Astrocyte of the cerebellum (primary cell): ENCODE measurements at regions not wholly inside any gene's neighbourhood (a gene's known extent, or its start where the extent isn't known, plus 50 kb on each side); places are given as distances from the start of the nearest gene placed in this dataset.

Experiments
- DNase-seq: peaks from one replicate; pipeline ENCODE4 v3.0.0-alpha.2; 2011; ENCODE audit warnings: low read depth
- H3K4me3 ChIP-seq: 2 replicates; pipeline ENCODE4 v1.5.1; 2011; ENCODE audit warnings: mild to moderate bottlenecking, low read depth, low read length, moderate library complexity
- in situ Hi-C: cut with HindIII; loops from 2 replicates; pipeline ENCODE4 v1.10.0; 2017; ENCODE audit warnings: low sequenced_read_pairs
- TF ChIP-seq, protein P1 (sequence below): IDR thresholded peaks from 2 replicates; pipeline ENCODE4 v1.5.1; 2012; ENCODE audit warnings: low read length, low read depth, moderate library complexity, mild to moderate bottlenecking; ENCODE audit errors: missing control alignments

DNA sequence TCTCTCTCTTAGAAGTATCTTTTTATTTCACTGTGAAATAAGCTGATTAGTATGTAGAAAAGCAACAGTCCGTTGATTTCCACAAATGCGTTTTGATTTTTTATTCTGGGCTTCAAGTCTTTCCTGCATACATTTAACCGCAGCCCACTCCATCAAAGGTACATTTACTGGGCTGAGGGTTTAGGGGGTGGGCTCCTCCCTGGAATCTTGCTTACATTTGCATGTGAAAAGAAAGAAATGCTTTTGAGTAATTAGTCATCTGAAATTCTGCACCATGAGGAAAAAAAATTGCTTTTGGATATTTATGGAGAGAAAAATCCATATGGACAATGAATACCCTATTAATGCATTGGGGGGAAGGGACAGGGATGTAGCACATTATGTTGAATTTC, 178.3 kb upstream of the MCHR2 start:
- TF ChIP-seq, protein P1, sequence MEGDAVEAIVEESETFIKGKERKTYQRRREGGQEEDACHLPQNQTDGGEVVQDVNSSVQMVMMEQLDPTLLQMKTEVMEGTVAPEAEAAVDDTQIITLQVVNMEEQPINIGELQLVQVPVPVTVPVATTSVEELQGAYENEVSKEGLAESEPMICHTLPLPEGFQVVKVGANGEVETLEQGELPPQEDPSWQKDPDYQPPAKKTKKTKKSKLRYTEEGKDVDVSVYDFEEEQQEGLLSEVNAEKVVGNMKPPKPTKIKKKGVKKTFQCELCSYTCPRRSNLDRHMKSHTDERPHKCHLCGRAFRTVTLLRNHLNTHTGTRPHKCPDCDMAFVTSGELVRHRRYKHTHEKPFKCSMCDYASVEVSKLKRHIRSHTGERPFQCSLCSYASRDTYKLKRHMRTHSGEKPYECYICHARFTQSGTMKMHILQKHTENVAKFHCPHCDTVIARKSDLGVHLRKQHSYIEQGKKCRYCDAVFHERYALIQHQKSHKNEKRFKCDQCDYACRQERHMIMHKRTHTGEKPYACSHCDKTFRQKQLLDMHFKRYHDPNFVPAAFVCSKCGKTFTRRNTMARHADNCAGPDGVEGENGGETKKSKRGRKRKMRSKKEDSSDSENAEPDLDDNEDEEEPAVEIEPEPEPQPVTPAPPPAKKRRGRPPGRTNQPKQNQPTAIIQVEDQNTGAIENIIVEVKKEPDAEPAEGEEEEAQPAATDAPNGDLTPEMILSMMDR = no peak
- H3K4me3 ChIP-seq = no peak overlapping the region
- no peak for DNase-seq
- in situ Hi-C loops = no loop called here

DNA sequence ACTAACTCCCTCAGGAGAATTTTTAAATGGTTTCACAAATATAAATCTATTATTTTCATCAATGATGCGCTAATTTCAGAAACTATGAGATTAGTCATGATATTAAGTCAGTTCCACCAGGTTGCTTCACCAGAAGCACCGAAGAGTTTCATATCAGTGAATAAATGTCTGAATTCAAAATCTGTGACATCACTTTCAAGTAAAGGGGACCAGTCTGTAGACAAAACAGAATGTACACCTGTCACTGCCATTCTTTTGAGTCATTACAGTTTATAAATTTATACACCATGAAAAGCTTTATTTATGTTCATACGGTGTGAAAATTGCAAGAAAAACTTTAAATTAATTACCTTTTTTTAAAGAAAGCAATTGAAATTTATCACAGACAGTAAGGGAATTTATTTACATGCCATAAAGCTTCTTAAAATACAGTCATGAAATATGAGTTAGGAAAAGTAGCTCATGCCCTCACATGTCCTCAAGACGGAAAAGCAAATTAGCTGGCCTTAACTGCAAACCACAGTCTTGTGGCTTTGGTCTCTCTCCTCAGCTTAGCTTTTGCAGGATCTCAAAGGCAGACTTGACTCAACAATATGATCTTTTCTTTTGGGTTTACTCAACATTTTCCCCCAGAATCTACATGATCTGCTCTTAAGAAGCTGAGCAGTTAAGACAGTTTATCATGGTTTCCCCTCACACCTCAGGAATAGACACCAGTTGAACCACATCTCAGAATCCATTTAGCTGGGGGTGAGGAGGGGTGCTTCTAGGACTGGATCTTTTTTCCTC, 177.7 kb upstream of the MCHR2 start:
- TF ChIP-seq, protein P1 = no peak
- in situ Hi-C loops = no loop called here
- peak; percentile 67 for DNase-seq
- no peak overlapping the region for H3K4me3 ChIP-seq

DNA sequence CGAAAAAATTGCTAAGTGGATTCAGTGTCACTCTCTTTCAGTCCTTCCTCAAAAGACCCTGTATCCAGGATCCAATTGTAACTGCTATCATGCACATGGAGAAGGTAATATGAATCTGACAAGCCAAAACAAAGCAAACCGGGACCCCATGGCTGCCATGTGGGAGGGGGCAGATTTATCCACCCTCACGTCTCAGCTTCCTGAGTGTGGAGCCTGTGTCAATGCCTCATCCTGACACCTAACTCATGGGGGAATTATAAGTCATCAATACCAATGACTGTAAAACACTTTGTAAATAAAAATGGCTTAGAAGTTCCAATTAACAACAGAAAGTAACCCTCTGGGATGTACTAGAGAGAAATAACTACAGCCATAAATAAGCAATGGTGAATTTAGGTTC, 174.1 kb upstream of the MCHR2 start:
- in situ Hi-C loops = no loop called here
- H3K4me3 ChIP-seq = no peak overlapping the region
- TF ChIP-seq, protein P1 = no peak
- no peak for DNase-seq

DNA sequence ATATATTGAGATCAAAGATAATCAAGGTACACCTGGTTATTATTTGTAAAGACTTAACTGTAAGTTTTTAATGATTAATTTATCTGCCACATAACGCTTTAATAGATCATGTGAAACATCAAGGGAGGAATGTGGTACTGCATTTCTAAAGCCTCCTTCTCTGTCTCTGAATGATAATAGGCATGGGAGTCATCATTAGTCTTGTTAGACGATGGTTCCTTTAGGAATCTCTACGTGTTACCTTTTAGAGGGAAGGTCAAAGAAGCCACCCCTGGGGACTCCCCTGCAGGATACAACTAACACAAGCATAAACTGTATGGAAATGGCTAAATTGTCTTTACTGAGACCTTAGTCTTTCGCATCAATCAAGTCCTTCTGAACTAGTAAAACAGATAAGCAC, 173.6 kb upstream of the MCHR2 start:
- TF ChIP-seq, protein P1 = no peak
- no peak overlapping the region for H3K4me3 ChIP-seq
- no peak for DNase-seq
- in situ Hi-C loops = no loop called here

DNA sequence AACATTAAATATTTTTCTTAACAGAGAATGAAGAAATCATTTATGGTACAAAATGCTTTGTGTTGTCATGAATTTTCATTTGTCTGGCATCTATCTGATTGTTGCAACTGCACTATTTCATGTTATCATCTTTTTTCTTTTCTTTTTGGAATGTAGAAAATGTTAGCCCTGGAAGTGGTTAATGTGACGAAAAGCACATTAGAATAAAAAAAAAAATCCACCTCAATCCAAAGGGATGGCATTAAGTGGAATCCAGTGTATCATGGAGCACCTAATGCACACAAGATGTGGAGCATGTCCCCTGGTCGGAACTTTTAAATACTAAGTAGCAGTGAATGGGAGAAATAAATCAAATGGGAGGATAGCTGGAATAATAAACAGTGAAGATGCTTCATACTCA, 172.9 kb upstream of the MCHR2 start:
- in situ Hi-C loops = no loop called here
- H3K4me3 ChIP-seq = no peak overlapping the region
- no peak for DNase-seq
- TF ChIP-seq, protein P1 = no peak

DNA sequence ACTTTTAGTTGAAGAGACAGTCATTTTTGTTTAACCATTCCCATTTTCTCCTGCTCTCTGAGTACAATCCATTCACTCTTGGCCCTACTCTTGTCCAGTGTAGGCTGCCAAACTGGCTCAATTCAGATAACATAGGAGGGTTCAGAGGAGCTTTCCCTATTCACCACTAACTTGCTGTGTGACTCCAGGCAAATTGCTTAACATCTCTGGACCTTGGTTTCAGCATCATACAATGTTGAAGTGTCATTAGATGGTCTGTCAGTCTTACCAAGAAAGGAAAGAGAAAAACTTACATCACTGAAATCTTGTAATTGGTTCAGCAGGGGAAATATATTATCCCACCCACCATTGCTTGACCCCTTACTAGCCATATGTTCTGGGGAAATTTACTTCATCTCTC, 171.4 kb upstream of the MCHR2 start:
- TF ChIP-seq, protein P1 = no peak
- in situ Hi-C loops = no loop called here
- no peak overlapping the region for H3K4me3 ChIP-seq
- no peak for DNase-seq
